ENCODE measurements at regions not wholly inside any gene's neighbourhood (a gene's known extent, or its start where the extent isn't known, plus 50 kb on each side); places are given as distances from the start of the nearest gene placed in this dataset.
"Not testable (repeated sequence)": the region's sequence is repeated elsewhere in the genome, so short reads cannot be mapped to it uniquely, and the experiment has no call there.

DNA sequence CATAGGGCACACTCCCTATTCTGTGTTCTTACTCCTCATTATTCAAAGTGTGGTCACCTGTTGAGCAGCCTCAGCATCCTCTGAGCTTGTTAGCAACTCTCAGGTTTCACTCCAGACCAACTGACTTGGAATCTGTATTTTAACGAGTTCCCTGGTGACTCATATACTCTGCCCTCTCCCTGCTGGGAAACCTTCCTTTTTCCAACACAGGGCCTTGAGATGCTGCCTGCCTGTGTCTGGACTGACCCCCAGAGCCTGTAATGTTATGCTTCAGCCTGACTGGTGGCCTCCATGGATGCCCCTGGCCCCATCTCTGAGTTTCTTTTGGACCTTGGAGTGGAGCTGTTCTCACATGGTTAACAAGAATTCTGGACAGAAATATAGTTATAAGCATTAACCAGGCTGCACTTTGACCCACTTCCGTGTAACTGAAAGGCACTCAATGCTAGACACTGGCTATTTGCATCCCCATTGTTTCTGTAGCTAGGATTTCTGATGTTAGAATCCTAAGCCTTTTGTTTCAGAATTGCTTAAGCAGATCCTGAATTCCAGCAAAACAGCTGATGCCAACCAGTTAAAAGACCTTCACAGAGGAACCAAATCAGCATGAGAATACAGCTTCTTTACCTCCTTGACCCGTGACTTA is 262.6 kb downstream of the STIM2 start:
- no peak for DNase-seq

DNA sequence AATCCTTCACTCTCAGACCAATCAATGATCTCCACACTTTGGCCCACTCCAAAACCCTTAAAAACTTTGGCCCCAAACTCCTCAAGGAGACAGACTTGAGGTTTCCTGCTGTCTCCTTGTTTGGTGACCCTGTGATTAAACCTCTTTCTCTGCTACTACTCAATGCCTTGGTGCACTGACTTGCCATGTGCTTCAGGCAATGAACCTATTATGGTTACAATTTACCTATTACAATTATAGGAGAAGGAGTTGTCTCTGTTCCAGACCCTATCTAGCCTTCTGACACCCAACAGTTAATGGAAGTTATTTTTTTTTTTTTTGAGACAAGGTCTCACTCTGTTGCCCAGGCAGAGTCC is 263.1 kb downstream of the STIM2 start:
- DNase-seq: no peak

DNA sequence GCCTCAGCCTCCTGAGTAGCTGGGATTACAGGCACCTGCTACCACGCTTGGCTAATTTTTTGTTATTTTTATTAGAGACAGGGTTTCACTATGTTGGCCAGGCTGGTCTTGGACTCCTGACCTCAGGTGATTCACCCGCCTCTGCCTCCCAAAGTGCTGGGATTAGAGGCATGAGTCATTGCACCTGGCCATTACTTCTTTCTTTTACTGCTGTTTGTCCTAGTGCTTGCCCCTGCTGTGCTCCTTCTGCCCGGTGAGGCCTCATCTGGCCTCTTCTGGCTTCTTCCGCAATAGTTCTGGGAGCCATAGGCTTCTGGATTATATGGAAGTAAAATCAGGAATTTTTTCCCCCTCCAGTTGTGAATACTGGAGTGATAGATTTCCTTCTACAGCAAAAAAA is 266.3 kb downstream of the STIM2 start:
- DNase-seq: not testable (repeated sequence)

DNA sequence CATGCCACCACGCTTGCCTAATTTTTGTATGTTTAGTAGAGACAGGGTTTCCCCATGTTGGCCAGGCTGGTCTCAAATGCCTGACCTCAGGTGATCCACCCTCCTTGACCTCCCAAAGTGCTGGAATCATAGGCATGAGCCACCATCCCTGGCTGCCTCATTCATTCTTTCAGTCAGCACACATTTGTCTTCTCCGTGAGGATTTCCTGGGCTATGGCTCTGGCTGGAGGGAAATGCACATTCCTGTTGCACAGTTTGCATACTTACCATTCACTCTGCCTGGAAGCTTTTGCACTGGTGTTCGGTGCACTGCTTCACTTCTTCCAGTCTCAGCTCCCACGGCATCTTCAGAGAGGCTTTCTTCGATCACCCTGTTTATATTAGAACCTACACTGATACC is 267.8 kb downstream of the STIM2 start:
- no peak for DNase-seq

DNA sequence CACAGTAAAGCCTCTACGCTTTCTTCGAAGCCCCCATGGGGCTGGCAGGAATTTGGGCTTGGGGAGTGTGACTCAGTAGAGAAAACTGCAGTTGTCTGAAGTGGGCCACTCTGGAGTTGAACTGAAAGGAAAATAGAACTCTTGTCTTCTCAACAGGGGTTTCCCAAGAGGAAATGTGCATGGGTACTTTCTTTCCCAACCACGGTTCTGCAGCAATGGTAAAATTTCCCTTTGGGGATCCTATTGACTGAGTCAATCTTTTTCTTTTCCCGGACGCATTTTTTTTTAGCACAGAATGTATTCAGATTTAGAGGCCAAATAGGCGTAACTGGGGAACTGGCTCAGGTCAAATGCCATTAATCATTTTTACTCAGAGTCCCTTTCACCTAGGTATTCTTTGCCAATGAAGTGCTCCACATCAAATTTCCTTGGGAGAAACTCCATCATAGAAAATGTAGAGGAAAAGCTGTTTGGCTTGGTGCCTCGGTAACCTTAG is 269.3 kb downstream of the STIM2 start:
- DNase-seq: no peak

DNA sequence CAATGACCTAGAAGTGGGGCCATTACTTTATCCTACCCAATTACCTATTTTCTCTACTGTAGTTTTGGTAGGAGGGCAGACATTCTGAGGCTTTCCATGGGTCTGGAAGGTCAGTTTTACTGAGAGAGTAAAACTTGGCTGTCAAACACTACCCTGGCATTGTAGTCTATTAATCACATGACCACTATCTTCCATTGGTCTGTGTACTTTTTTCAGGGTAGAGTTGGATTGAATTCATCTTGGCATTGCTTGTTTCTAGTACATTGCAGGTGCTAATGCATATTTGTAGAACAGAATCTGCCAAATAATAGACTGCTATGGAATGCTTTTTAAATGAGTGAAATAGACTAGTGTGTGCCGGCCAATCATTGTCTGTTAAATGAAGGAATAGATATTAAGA is 271.9 kb downstream of the STIM2 start:
- DNase-seq: no peak

DNA sequence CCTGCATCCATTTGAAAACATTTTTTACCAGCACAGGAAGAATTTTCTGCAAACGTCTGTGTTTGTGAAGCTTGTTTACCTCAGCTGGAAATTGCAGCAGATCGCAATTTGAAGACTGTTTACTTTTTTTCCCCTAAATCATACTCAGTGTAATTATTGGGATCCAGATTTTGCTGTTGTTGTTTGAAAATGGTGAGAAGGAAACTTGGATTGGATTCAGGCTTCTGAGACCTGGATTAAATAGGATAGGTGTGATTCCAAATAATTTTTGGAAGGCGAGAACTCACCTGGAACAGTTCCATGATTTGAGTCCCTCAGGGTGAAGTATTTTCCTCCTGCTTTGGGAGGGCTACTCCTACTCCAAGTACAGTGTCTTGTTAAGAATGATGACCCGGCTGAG is 279.8 kb downstream of the STIM2 start:
- no peak for DNase-seq

DNA sequence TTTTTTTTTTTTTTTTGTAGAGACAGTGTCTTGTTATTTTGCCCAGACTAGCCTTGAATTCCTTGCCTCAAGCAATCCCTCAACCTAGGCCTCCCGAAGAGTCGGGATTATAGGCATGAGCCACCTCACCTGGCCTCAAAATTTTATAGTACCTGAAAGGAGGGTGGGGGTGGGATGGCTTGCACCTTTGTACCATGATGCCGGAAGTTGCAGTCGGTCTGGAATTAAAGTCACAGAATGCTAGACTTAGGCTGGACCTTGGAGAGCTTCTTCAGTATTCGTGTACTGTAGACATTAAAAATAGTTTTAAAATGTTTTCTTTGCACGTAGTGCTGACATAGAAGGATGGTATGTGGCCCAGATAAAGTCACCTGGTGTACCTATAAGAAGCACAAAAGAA is 280.9 kb downstream of the STIM2 start:
- no peak for DNase-seq

DNA sequence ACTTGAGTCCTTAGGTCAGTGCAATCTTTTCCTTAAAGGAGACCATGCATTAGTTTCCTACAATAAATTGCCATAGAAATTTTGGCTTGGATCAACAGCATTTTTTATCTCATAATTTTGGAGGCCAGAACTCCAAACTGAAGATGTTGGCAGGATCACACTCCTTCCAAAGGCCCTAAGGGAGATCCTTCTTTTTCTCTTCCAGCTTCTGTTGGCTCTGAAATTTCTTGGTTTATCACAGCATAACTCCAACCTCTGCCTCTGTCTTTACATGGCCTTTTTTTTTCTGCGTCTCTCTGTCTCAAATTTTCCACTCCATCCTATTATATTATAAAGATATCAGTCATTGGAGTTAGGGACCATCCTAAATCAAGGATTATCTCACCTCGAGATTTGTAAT is 282.2 kb downstream of the STIM2 start:
- DNase-seq: no peak

DNA sequence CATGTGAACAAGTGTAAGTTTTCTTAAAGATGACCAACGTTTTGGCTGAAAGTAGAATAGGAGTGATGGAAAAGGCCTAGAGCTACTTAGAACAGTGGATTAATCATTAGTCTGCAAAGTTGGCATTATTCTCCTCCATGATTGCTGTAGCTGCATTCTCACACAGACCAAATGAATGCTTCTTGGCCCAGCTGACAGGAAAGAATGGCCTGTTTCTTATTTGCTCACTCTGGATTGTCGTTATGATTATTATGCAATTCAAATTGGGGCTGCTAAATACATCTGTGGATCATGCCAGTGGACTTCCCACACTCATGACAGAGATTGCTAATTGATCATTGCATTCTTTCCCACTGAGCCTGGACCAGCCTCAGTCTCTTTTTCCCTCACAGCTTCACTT is 285.0 kb downstream of the STIM2 start:
- DNase-seq: no peak

DNA sequence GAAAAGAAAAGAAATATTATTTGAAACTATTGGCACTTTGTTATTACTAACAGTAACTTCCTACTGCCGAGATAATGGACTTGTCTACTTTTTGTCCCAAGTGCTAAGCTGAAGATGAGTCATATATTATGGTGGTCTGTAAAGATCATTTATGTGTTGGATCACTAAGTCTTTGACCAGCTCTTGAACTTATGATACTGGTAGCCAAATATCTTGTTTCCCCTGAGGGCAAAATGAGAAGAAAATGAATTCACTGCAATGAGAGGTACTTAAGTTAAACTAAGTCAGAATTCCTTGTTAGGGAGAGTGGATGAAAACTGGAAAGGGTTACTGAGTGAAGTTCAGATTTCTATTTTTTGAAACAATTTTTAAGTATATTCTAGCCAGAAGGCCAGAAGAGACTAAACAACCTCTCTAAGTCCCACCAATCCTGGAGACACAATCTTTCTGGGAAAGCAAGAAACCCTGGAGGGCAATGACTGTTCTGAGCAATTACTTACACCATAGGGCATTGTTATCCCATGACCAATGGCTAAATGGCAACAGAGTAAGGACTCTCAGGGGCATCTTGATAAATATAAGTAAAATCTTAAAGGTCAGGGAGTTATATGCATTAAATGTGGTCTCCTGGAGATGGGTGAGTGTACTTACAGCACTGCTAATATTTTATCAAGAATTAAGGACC is 287.7 kb downstream of the STIM2 start:
- DNase-seq: no peak

DNA sequence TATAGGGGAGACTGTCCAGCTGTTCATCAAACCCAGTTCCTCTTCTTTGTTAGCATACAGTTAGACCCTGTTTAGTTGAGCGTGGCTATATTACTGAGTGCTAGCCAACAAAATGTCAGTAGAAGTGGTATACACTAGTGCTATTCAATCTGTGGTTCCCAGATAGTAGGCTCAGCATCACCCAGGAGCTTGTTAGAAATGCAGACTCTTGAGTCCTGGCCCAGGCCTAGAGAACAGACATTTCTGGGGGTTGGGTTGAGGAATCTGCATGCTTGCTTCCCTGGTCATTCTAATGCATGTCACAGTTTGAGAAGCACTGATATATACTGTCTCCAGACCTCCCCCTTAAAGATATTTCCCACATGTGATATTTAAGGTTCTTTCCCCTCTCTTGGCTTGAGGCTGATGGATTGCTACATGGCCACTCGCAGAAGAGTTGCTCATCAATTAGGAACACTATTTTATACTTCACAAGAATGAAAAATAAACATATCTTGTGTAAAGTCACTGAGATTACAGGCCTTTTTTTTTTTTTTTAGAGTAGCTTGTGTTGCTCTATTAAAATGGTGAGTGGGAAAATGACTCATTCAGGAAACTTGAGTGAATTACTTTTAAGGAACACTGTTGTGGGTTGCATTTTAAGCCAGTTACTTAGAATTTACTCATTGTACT is 289.0 kb downstream of the STIM2 start:
- DNase-seq: no peak

DNA sequence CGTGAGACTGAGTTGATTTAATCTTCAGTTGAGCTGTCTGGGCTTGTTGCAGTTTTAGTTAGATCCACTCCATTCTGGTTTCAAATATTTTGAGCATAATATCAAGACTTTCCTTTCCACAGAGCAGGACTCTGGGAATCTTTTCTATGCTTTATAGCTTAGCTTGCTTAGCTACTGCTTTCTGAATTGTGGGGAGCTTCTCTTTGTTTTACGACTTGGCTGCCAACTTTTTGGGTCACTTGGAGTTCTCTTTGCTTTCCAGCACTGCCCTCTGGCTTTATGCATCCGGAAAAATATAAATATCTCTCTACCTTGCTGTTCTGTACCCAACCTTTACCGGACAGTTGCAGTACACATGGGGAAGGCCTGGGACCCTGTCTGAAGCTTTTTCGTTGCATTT is 292.1 kb downstream of the STIM2 start:
- no peak for DNase-seq

DNA sequence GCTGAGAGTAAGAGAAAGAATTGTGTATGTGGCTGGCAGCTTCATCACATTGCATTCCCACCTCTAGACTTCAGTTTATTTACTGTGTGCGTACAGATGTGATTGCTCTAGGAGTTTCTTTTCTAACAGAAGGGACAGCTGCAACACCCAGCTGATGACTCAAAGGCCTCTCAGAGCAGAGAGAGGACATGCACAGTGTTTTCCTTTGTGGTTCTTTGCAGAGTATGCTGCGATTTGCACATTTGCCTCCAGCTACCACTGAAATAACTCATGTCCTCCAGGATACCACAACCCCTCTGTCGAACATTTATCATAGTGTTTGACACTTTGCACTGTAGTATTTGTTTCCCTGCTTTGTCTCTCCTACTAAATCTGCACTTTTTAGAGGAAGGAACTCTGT is 294.1 kb downstream of the STIM2 start:
- no peak for DNase-seq

DNA sequence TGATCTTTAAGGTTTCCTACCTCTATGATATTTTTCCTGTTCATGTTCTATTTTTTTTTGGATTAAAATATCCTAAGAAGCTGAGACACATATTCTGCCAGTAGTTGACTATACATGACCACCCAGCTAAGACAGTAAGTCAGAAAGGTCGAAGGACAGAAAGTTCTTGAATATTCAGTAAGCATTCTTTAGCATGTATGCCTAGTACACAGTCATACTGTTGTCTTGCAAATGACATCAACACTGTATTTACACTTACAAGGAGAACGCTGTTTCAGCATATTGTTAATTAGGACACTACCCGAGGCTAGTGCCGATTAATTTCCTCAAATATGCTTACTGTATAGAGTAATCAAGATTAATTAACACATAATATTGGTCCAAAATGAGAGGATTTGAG is 300.6 kb downstream of the STIM2 start:
- no peak for DNase-seq

DNA sequence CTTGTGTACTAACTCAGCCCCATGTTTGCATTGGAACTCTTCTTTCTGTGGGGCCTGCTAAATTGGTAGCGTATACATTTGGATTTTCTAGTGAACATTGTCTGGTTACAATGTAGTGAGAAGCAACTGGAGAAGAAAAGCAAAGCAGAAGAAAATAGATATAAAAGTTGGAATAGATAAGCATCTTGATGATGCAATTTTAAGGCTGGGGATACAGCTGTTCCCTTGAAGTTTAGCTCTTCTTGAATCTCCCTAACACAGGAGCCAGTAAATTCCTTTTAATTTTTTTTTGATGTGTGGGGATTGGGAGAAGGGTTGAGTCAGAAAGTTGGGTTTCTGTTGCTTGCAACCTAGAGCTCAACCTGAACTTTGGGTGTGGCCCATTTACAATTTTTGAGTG is 308.1 kb downstream of the STIM2 start:
- DNase-seq: no peak

DNA sequence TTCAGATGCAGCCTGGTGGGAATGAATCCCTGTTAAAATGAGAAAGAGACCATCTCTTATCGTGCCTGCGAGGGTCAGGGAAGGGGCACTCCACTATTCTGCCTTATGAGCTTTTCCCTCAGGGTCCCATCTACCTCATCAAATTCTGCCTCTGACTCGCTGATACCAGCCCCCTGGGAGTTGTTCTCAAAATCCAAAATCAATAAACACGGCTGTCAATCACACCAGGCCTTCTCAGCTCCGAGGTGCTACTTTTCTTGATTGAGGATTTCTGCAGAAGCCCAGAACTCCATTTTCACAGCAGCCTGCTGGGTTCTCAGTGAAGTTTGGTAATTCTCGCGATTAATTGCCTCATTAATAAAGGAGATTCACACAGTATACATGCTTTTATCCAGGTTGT is 312.6 kb downstream of the STIM2 start:
- no peak for DNase-seq

DNA sequence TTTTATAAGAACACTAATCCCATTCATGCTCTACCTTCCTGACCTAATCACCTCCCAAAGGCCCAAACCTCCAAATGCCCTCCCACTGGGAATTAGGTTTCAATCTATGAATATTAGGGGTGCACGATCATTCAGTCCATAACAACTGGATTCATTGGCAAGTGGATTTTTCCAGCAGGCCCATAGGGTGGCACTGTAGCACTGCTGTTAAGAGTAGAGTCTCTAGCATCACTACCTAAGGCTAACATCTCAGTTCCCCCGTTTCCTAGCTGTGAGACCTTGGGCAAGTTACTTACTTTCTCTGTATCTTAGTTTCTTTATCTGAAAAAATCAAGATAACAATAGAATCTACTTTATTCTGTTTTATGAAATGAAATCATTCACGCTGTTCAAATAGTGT is 315.8 kb downstream of the STIM2 start:
- DNase-seq: no peak

DNA sequence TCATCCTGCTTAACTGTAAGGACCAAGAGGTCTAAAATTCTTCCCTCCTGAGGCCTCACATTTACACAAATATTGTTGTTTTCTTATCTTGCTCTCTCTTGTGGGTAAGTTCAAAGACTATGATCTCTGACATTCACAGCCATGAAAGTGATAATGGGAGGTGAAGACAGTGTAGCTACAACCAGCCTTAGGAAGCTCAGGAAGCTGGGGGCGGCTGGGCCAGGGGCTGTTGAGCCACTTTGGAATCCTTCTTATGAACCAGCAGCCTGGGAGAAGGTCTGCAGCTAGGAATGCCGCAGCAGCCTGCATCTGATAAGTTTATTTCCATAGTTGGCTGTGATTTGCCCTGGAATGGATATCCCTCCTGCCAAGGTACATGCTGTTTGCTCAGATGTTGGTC is 316.2 kb downstream of the STIM2 start:
- no peak for DNase-seq

DNA sequence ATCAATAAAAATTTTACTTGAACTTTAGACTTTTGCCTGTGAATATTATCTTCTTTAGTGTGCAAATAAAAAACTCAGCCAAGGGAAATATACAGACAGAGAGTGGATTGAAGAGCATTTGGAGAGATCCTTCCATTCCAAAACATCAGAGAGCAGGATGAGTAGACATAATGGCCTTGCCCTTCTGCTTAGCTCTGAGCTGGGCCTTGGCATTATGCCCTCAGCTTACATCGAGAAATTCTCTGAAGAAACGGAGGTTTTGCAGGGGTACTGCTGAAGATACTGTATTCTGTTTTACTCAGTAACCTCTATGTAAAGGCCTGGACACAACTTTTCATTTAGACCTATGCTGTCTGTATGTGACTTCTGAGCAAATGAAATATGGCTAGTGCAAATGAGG is 317.4 kb downstream of the STIM2 start:
- DNase-seq: no peak

DNA sequence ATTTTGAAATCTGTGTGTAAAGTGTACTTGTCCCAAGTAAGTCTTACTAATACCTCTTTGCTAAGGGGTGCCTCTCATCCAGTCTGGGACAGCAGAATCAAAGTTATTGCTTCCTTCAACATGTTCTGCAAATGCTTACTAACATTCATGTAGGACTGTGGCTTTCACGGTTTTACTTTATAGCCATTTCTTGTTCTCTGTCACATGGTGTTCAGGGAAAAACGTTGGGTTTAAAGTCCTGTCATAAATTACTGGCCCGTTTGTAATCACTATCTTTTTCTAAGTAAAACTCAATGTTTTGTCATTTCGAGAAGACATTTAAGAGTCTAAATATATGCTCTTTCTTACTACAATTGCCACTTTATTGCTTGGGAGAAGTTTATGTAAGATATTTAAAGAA is 321.1 kb downstream of the STIM2 start:
- DNase-seq: no peak

DNA sequence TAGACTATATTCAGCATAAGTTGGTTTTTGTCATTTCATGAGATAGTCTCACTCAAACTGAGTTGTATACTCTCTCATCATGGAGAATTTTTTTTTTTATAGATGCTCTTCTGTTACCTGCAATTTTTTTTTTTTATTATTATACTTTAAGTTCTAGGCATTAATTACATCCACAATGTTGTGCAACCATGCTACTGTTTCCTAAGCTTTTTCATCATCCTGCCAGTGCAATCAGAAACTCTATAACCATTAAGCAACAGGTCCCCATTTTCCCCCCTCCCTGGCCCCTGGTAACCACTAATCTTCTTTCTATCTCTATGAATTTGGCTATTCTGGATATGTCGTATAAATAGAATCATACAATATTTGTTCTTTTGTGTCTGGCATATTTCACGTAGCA is 321.6 kb downstream of the STIM2 start:
- DNase-seq: no peak

DNA sequence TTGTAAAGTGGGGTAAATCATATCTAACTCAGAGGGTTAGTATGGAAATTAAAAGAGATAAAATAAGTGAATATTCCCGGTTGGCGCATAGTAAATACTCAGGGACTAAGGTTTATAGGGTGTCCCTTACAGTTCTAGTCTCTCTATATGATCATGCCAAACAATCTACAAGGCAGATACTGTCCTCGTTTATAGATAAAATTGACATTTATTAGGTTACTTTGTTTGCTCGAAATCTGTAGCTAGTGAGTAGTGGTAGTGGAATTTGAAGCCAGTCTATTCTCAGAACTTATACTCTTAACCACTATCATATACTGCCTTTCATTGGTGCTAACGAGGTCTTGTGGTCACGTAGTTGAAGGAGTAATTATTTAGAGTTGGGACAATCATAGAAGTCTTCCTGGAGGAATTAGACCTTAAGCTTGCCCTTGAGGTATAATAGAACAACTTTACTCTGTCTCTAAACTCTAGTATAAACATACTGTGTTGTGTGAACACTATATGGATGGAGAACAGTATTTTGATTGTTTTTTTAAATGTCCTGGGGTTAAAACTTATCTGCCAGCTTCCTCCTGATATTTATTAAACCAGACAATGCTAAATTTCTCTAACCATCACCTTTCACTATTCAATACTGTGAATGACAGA is 324.0 kb downstream of the STIM2 start:
- DNase-seq: no peak

DNA sequence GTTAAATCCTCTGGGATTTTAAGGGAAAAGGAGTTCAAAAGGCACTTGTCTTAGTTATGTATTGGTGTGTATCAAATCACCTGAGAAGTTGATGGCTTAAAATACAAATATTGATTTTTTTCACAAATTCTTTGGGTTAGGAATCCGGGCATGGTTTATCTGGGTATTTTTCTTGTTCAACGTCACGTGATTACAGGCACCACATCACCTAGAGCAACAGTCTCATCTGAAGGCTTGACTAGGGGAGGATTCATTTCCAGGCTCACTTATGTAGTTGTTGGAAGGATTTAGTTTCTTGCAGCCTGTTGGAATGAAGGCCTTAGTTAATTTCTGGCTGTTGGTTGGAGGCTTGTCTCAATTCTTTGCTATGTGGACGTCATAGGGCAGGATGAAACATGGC is 326.1 kb downstream of the STIM2 start:
- DNase-seq: no peak
